SK-N-SH (cell line): ENCODE measurements at regions not wholly inside any gene's neighbourhood (a gene's known extent, or its start where the extent isn't known, plus 50 kb on each side); places are given as distances from the start of the nearest gene placed in this dataset.

ENCODE experiments used
- CTCF ChIP-seq: fragments of 200-600 bp; sonication (generic); IDR thresholded peaks from 2 replicates; pipeline ENCODE4 v1.6.1; 2017; ENCODE audit warnings: antibody characterized with exemption, mild to moderate bottlenecking, moderate library complexity
- MAX ChIP-seq: IDR thresholded peaks from 2 replicates; pipeline ENCODE4 v1.4.0; 2012; ENCODE audit warnings: low read depth
- TEAD4 ChIP-seq: IDR thresholded peaks from 2 replicates; pipeline ENCODE4 v1.4.0; 2012; ENCODE audit warnings: mild to moderate bottlenecking, borderline replicate concordance; ENCODE audit not compliant: insufficient read depth

GRCh38 chr13:33616130-33616529 lies 201.8 kb upstream of the RFC3 start:
- TF ChIP-seq MAX: no peak
- no peak for TF ChIP-seq TEAD4
- no peak for TF ChIP-seq CTCF
